ENCODE measurements at regions not wholly inside any gene's neighbourhood (a gene's known extent, or its start where the extent isn't known, plus 50 kb on each side); places are given as distances from the start of the nearest gene placed in this dataset.

- 59 to 64% methylated on average over 7 of the region's 7 CpGs for WGBS, 2 donors
- intact Hi-C loops (cut with DNase I) = no loop called here
These were observed 549.7 kb upstream of the TENM3 start for GRCh38 chr4:181693517-181693916.

GRCh38 chr4:181698221-181698620 is 545.0 kb upstream of the TENM3 start:
- Histone ChIP-seq H3K36me3 (replicated peaks in 1 of 2; ENCODE audit: insufficient read depth in 1 of 2, low read depth in 2 of 2) (no peaks in the 10 kb centered on the region), H3K27ac (no peak overlapping the region), H3K27me3 (no peaks in the 10 kb centered on the region), H3K4me3 (no peak overlapping the region), H3K4me1 (no peaks in the 10 kb centered on the region), H3K9me3 (peaks cover 0 to 4% (median 0%) of the 10 kb centered on the region in 3 donors)
- WGBS, 2 donors = 66 to 70% methylated on average over 1 of the region's 1 CpG
- no peak for TF ChIP-seq CTCF (IDR thresholded peaks at IDR 0.05)
- no peak for TF ChIP-seq POLR2A (IDR thresholded peaks at IDR 0.05)
- DNase-seq (no peak), ATAC-seq (no peak)
- intact Hi-C loops (cut with DNase I) = no loop called here

More at GRCh38 chr4:181693517-181693916, 549.7 kb upstream of the TENM3 start:
- no peak for TF ChIP-seq POLR2A (IDR thresholded peaks at IDR 0.05)
- no peak for TF ChIP-seq CTCF (IDR thresholded peaks at IDR 0.05)
- Histone ChIP-seq H3K27me3 (no peaks in the 10 kb centered on the region), H3K4me1 (no peaks in the 10 kb centered on the region), H3K9me3 (peaks cover 0 to 3% (median 0%) of the 10 kb centered on the region in 3 donors), H3K27ac (no peak overlapping the region), H3K4me3 (no peak overlapping the region), H3K36me3 (replicated peaks in 1 of 2; ENCODE audit: insufficient read depth in 1 of 2, low read depth in 2 of 2) (no peaks in the 10 kb centered on the region)
- DNase-seq (no peak), ATAC-seq (no peak)

DNA sequence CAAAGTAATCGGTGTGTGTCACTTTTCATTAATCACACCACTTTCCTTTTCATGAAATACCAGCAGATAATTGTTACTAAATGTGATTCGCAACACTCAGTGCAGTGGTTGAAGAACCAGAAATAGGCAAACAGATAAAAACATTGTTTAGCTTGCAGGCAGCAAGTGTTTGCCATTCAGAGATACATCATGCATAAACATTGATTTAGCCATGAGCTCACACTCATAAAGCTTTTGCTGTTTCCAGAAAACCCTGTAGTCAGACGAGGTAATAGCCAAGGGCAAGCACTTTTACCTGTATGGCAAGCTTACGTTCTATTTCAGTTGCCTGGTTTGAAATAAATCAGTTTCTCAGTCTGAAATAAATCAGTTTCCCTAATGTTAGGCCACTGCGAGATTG is 542.0 kb upstream of the TENM3 start:
- Histone ChIP-seq H3K4me3 (no peak overlapping the region), H3K36me3 (replicated peaks in 1 of 2; ENCODE audit: insufficient read depth in 1 of 2, low read depth in 2 of 2) (no peaks in the 10 kb centered on the region), H3K9me3 (peaks cover 0 to 4% (median 0%) of the 10 kb centered on the region in 3 donors), H3K27ac (no peak overlapping the region), H3K4me1 (no peaks in the 10 kb centered on the region), H3K27me3 (no peaks in the 10 kb centered on the region)
- intact Hi-C loops (cut with DNase I) = no loop called here
- ATAC-seq (no peak), DNase-seq (no peak)
- 32 to 40% methylated on average over 5 of the region's 5 CpGs for WGBS, 2 donors
- no peak for TF ChIP-seq CTCF (IDR thresholded peaks at IDR 0.05)
- no peak for TF ChIP-seq POLR2A (IDR thresholded peaks at IDR 0.05)

DNA sequence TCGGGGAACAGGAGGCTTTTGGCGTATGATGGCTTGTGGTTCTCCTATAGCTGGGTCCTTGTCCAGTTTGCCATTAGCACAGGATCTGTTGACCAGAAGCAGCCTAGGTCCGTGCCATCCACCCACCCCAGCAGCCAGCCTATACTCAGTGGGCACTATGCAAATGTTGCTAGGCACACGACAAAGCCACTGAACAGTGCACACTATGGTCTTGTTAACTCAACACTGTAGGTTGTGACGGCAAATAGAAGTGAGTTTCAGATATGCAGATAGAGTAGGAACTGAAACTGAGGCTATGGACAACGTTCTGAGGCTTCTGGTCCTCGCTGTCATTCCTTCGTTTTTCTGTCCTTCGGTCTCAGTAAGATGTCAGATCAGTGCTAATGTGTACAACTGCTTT is 541.3 kb upstream of the TENM3 start:
- intact Hi-C loops (cut with DNase I) = no loop called here
- no peak overlapping the region for H3K27ac ChIP-seq
- peaks cover 0 to 4% (median 0%) of the 10 kb centered on the region in 3 donors for H3K9me3 ChIP-seq
- ATAC-seq (no peak), DNase-seq (no peak)
- no peak overlapping the region for H3K4me3 ChIP-seq
- H3K27me3 ChIP-seq = no peaks in the 10 kb centered on the region
- no peak for TF ChIP-seq CTCF (IDR thresholded peaks at IDR 0.05)
- TF ChIP-seq POLR2A (IDR thresholded peaks at IDR 0.05) = no peak
- H3K4me1 ChIP-seq = no peaks in the 10 kb centered on the region
- WGBS, 2 donors = 72 to 73% methylated on average over 9 of the region's 9 CpGs
- no peaks in the 10 kb centered on the region for H3K36me3 ChIP-seq (replicated peaks in 1 of 2; ENCODE audit: insufficient read depth in 1 of 2, low read depth in 2 of 2)

GRCh38 chr4:181702864-181703495 is 540.2 kb upstream of the TENM3 start:
- intact Hi-C loops (cut with DNase I) = no loop called here
- 57 to 61% methylated on average over 11 of the region's 11 CpGs for WGBS, 2 donors
- no peaks in the 10 kb centered on the region for H3K27me3 ChIP-seq
- no peaks in the 10 kb centered on the region for H3K36me3 ChIP-seq (replicated peaks in 1 of 2; ENCODE audit: insufficient read depth in 1 of 2, low read depth in 2 of 2)
- DNase-seq (no peak), ATAC-seq (no peak)
- H3K4me1 ChIP-seq = no peaks in the 10 kb centered on the region
- H3K27ac ChIP-seq = no peak overlapping the region
- TF ChIP-seq CTCF (IDR thresholded peaks at IDR 0.05) (no peak), POLR2A (IDR thresholded peaks at IDR 0.05) (no peak)
- H3K9me3 ChIP-seq = peaks cover 0 to 4% (median 0%) of the 10 kb centered on the region in 3 donors
- H3K4me3 ChIP-seq = no peak overlapping the region
